Stomach (tissue), 8 donors: ENCODE measurements at regions not wholly inside any gene's neighbourhood (a gene's known extent, or its start where the extent isn't known, plus 50 kb on each side); places are given as distances from the start of the nearest gene placed in this dataset.
"Not testable (repeated sequence)": the region's sequence is repeated elsewhere in the genome, so short reads cannot be mapped to it uniquely, and the experiment has no call there.

ENCODE experiments used
- DNase-seq, 2 donors: peaks; one replicate each; pipeline versions ENCODE4 v3.0.0 to v3.0.0-alpha.2; 2013 to 2019
- H3K27ac ChIP-seq, 5 donors: fragments of 200-600 bp in 4 of 5; sonication (generic) in 4 of 5; one replicate each; pipeline ENCODE4 v1.5.1; 2013 to 2019; ENCODE audit warnings: mild to moderate bottlenecking in 1 of 5, moderate library complexity in 1 of 5
- H3K27me3 ChIP-seq, 3 donors: fragments of 200-600 bp; sonication (generic); one replicate each; pipeline ENCODE4 v1.5.1; 2017 to 2019; ENCODE audit warnings: mixed run types in 1 of 3
- H3K36me3 ChIP-seq, 4 donors: fragments of 200-600 bp; sonication (generic); 1 replicate in 3 of 4; 2 replicates in 1 of 4; pipeline ENCODE4 v1.5.1; 2016 to 2019
- H3K4me1 ChIP-seq, 4 donors: fragments of 200-600 bp; sonication (generic); one replicate each; pipeline ENCODE4 v1.5.1; 2016 to 2019
- H3K4me3 ChIP-seq, 4 donors: fragments of 200-600 bp; sonication (generic) in 3 of 4; one replicate each; pipeline ENCODE4 v1.5.1; 2016 to 2019; ENCODE audit warnings: mild to moderate bottlenecking in 1 of 4
- H3K9me3 ChIP-seq, 4 donors: fragments of 200-600 bp; sonication (generic); one replicate each; pipeline ENCODE4 v1.5.1; 2016 to 2019
- EP300 ChIP-seq: sonication (generic); formaldehyde crosslinking; IDR thresholded peaks from one replicate; pipeline ENCODE4 v1.6.1; 2017; ENCODE audit warnings: antibody characterized with exemption
- POLR2A ChIP-seq, 4 donors: fragments of 450-650 bp; IDR thresholded peaks; one replicate each; pipeline ENCODE4 v1.6.1; 2016; ENCODE audit warnings: antibody characterized with exemption in 4 of 4, control low read depth in 2 of 4, mild to moderate bottlenecking in 1 of 4, moderate library complexity in 1 of 4
- POLR2AphosphoS5 ChIP-seq, 3 donors: sonication (generic); formaldehyde crosslinking; IDR thresholded peaks; one replicate each; pipeline ENCODE4 v1.6.1; 2016; ENCODE audit warnings: antibody characterized with exemption in 3 of 3
- WGBS, 5 donors: extraction: QIAGEN DNeasy Blood & Tissue Kit in 3 of 5; methylation state at CpG; one replicate each; pipeline versions ENCODE4 v1.1.5 to v1.1.7; 2013 to 2018; 5-methylcytosine and 5-hydroxymethylcytosine counted together
- intact Hi-C: fragments of 100-400 bp; cut with DNase I; formaldehyde crosslinking; loops from one replicate; pipeline ENCODE4 v1.15.1; 2023; ENCODE audit warnings: low total_unique reads
- TF ChIP-seq, protein P1 (sequence below), 7 experiments: fragments of 450-650 bp in 4 of 7; fragments of 200-600 bp in 3 of 7; sonication (generic) in 3 of 7; IDR thresholded peaks; one replicate each; pipeline ENCODE4 v1.5.1; 2016 to 2019; ENCODE audit warnings: antibody characterized with exemption in 7 of 7, control low read depth in 2 of 7, mild to moderate bottlenecking in 1 of 7
- donor health status: healthy with polysubstance abuse.
- donor health status: Bipolar disorder and iron deficiency.
- donor health status: healthy.

DNA sequence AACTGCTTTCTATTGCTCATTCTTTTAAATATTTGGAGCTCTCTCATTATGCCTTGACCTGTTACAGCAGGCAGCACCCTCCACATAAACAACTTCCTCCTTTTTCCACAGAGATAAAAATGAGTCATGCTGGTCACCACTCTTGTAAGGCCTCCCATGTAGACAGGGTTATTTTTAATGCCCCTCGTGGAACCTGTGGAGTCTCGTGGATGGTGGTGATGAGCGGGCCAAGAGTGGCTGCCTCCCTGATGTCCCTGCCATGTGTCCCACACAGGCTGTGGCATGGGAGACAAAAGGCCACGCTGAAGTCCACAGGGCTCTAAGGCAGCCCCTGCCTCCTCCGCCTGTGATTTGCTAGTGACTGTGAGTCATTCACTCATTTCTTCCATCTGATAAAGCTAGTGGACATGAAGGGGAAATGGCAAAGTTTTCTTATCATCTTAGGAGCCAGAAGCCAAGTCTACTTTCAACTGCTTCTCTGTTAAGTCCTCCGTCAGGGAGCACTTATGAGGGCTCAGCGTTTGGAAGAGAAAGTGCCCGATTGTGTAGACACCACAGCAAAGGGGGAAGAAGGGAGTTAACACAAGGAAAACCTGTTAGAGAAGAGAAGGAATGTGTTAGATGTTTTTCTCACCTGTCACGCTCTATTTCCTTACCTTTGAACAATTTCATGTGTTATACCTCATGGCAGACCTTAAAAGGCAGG, 121.6 kb upstream of the FAT1 start:
- peaks cover 7 to 21% (median 13%) of the 10 kb centered on the region in 4 donors for H3K4me1 ChIP-seq
- peak in 1 of 2 donors; percentile 55 for DNase-seq
- H3K27me3 ChIP-seq = no peaks in the 10 kb centered on the region
- 48 to 60% (median 53%) methylated on average over 7 to 9 of the region's 9 CpGs for WGBS, 5 donors
- H3K9me3 ChIP-seq = peaks cover 0 to 1% (median under 1%) of the 10 kb centered on the region in 4 donors
- TF ChIP-seq POLR2AphosphoS5 (IDR thresholded peaks at IDR 0.05) (peak in 1 of 3 donors; percentile 54), POLR2A (IDR thresholded peaks at IDR 0.05) (no peak)
- H3K36me3 ChIP-seq = no peaks in the 10 kb centered on the region
- intact Hi-C loops = no loop called here
- H3K4me3 ChIP-seq = no peak overlapping the region
- peak overlapping the region; percentile 68 to 78 (median 77) for H3K27ac ChIP-seq

DNA sequence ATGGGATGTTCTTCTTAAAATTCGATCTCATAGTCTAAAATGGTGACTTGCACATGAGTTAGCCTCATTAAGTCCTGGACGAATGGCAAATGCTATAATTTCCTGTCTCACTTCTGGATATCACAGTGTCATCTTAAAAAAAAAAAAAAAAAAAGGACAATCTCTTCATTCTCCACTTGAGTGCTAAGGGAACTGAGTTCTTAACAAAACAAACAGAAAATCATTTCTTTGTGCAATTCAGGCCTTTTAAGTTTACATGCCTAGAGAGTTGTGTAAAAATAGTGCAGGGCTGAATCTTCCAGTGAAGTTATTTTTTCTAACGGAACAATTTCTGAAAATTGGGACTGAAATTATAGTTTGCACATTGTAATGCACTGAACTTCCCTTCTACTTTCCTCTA, 122.8 kb upstream of the FAT1 start:
- intact Hi-C loops = no loop called here
- peak overlapping the region in 1 of 5 donors; percentile 78 for H3K27ac ChIP-seq
- H3K36me3 ChIP-seq = no peaks in the 10 kb centered on the region
- peaks cover 7 to 21% (median 13%) of the 10 kb centered on the region in 4 donors for H3K4me1 ChIP-seq
- 64 to 78% (median 72%) methylated on average over 3 of the region's 3 CpGs for WGBS, 5 donors
- peaks cover 0 to 6% (median 1%) of the 10 kb centered on the region in 4 donors for H3K9me3 ChIP-seq
- TF ChIP-seq EP300 = no peak
- TF ChIP-seq POLR2A (IDR thresholded peaks at IDR 0.05) = no peak
- TF ChIP-seq POLR2AphosphoS5 (IDR thresholded peaks at IDR 0.05) = no peak
- TF ChIP-seq, protein P1, sequence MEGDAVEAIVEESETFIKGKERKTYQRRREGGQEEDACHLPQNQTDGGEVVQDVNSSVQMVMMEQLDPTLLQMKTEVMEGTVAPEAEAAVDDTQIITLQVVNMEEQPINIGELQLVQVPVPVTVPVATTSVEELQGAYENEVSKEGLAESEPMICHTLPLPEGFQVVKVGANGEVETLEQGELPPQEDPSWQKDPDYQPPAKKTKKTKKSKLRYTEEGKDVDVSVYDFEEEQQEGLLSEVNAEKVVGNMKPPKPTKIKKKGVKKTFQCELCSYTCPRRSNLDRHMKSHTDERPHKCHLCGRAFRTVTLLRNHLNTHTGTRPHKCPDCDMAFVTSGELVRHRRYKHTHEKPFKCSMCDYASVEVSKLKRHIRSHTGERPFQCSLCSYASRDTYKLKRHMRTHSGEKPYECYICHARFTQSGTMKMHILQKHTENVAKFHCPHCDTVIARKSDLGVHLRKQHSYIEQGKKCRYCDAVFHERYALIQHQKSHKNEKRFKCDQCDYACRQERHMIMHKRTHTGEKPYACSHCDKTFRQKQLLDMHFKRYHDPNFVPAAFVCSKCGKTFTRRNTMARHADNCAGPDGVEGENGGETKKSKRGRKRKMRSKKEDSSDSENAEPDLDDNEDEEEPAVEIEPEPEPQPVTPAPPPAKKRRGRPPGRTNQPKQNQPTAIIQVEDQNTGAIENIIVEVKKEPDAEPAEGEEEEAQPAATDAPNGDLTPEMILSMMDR (IDR thresholded peaks at IDR 0.05) = no peak
- no peak overlapping the region for H3K4me3 ChIP-seq
- no peaks in the 10 kb centered on the region for H3K27me3 ChIP-seq
- no peak for DNase-seq

DNA sequence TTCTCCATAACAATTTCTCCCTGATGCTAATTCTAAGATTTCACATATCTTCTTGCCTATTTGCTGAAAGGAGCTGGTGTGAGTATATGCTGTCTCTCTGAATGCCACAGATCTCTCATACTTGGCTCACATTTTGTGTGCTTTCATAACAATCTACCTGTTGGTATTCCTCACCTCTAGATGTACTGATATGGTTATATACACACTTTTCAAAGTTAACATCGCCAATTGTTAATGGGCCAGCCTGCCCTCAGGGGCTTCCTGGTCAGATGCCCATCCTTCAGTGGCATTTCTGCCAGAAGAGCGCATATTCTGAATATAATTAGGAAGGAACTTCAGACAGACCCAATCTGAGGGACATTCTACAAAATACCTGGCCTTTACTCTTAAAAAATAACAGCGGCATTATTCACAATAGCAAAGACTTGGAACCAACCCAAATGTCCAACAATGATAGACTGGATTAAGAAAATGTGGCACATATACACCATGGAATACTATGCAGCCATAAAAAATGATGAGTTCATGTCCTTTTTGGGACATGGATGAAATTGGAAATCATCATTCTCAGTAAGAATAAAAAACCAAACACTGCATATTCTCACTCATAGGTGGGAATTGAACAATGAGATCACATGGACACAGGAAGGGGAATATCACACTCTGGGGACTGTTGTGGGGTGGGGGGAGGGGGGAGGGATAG, 123.9 kb upstream of the FAT1 start:
- H3K36me3 ChIP-seq, intact Hi-C loops, H3K9me3 ChIP-seq, H3K27me3 ChIP-seq, H3K27ac ChIP-seq, H3K4me3 ChIP-seq, DNase-seq: not testable (repeated sequence)
- WGBS, 5 donors = 85 to 93% (median 92%) methylated on average over 3 of the region's 3 CpGs
- H3K4me1 ChIP-seq = peaks cover 7 to 21% (median 13%) of the 10 kb centered on the region in 4 donors

DNA sequence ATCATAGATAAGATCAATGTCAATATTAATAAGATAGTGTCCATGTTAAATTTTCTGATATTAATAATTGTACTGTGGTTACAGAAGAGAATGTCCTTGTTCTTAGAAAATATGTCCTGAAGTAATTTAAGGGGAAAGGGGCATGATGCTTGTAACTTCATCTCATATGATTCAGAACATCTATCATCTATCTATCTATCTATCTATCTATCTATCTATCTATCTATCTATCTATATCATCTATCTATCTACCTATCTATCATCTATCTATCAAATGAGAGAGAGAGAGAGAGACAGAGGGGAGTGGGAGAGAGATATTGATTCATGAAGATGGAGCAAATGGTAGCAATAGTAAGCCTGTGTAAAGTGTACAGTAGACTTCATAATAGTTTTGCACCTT, 124.8 kb upstream of the FAT1 start:
- DNase-seq = no peak
- no peak overlapping the region for H3K27ac ChIP-seq
- intact Hi-C loops = no loop called here
- peaks cover 0 to 6% (median 1%) of the 10 kb centered on the region in 4 donors for H3K9me3 ChIP-seq
- no peak overlapping the region for H3K4me3 ChIP-seq
- H3K4me1 ChIP-seq = peaks cover 7 to 20% (median 13%) of the 10 kb centered on the region in 4 donors
- H3K27me3 ChIP-seq = no peaks in the 10 kb centered on the region
- TF ChIP-seq POLR2A (IDR thresholded peaks at IDR 0.05) (no peak), POLR2AphosphoS5 (IDR thresholded peaks at IDR 0.05) (no peak), EP300 (no peak)
- TF ChIP-seq, protein P1 (IDR thresholded peaks at IDR 0.05) = no peak
- no peaks in the 10 kb centered on the region for H3K36me3 ChIP-seq

DNA sequence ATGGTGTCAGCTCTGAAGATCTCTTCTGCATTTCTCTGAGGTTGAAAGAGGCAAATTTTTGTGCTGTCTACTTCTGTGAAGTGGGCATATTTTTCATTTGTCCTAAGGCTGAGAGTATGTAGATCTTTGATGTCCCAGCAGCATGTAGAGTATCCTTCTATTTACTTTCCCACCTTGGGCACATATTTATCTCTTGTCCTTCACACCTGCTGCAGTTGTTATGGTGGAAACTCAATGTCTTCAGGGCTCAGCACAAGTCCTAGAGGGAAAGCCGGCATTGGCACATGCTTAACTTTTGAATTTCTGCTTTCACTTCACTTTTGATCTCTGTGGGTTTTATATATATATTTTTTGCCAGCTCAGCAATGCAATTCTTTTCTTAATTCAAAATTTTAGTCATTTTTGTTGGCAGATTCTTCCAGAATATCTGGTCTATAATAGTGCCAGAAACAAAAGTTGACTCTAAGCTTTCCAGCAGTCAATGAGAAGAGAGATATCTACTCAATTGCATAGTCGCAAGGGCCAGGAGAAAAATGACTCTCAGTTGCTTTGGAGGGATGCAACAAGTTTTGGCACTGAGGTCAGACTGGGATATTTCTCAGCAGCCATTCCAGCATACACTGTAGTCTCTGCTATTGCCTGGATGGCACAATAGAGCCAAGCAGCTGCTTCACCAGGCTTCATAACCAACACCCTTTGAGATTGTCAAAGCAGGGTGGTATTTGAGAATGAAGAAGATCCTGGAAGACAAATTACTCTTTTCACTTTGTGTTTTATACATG, 127.8 kb upstream of the FAT1 start:
- intact Hi-C loops = no loop called here
- Histone ChIP-seq H3K9me3 (peaks cover 0 to 6% (median 1%) of the 10 kb centered on the region in 4 donors), H3K4me1 (no peaks in the 10 kb centered on the region), H3K36me3 (no peaks in the 10 kb centered on the region), H3K27me3 (no peaks in the 10 kb centered on the region), H3K4me3 (no peak overlapping the region), H3K27ac (no peak overlapping the region)
- TF ChIP-seq POLR2AphosphoS5 (IDR thresholded peaks at IDR 0.05) = no peak
- TF ChIP-seq EP300 = no peak
- TF ChIP-seq, protein P1 (IDR thresholded peaks at IDR 0.05) = no peak
- TF ChIP-seq POLR2A (IDR thresholded peaks at IDR 0.05) = no peak
- DNase-seq = no peak
- 86 to 95% (median 90%) methylated on average over 2 of the region's 2 CpGs for WGBS, 5 donors
